NCI-H446 (cell line): ENCODE measurements at regions not wholly inside any gene's neighbourhood (a gene's known extent, or its start where the extent isn't known, plus 50 kb on each side); places are given as distances from the start of the nearest gene placed in this dataset.
A peak's percentile ranks its signal among the peaks of the same experiment; 100 is the strongest.
"Not testable (repeated sequence)": the region's sequence is repeated elsewhere in the genome, so short reads cannot be mapped to it uniquely, and the experiment has no call there.

Experiments used
- DNase-seq, 2 experiments: peaks; one replicate each; lab custom pipeline; 2025; lab: John Stamatoyannopoulos, UW

- DNase-seq: no peak
Measured at GRCh38 chr5:45893309-45893708, 197.1 kb upstream of the HCN1 start.

GRCh38 chr5:45890441-45891080, 194.4 kb upstream of the HCN1 start:
- not testable (repeated sequence) for DNase-seq

DNA sequence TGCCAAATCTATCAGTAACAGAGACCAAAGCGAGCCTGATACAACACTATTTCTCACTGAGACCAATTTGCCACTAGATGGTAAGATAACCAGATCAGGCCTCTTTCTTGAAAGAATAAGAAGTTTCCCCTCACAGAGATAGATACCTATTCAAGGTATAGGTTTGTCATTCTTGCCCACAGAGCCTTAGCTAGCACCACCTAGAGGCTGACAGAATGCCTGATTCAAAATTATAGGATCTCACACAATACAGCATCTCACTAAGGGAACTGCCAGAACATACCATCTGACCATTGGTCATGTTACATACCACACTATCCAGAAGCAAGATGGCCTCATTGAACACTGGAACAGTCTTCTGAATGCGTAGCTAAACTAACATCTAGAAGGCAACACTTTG, 166.6 kb upstream of the HCN1 start:
- no peak for DNase-seq

- DNase-seq: no peak
Measured at GRCh38 chr5:45847877-45848276, 151.7 kb upstream of the HCN1 start.

- no peak for DNase-seq
Measured at GRCh38 chr5:45826055-45826454, 129.9 kb upstream of the HCN1 start.

DNA sequence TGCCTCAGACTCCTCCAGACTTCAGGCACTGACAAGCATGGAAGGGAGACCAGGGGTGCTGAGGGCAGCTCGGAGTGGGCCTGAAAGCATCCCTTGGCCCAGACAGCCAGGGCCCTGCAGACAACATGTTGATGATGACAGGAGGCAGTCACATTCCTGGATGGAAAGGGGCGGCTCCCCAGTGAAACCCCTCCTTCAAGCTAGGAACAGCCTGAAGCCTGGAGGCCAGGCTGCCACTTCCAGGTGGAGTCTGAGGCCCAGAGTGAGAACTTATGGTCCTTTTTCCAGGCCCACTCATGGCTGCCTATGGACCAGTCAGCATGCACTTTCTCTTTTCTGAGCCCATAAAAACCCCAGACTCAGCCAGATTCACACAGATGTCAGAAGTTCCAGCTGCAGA, 104.2 kb upstream of the HCN1 start:
- DNase-seq: no peak

- no peak for DNase-seq
Measured at GRCh38 chr5:45799388-45799787, 103.2 kb upstream of the HCN1 start.

- DNase-seq: peak in 1 of 2 experiments; percentile 27
Measured at GRCh38 chr5:45796959-45797553, 100.9 kb upstream of the HCN1 start.

- no peak for DNase-seq
Measured at GRCh38 chr5:45795458-45795857, 99.3 kb upstream of the HCN1 start.

DNA sequence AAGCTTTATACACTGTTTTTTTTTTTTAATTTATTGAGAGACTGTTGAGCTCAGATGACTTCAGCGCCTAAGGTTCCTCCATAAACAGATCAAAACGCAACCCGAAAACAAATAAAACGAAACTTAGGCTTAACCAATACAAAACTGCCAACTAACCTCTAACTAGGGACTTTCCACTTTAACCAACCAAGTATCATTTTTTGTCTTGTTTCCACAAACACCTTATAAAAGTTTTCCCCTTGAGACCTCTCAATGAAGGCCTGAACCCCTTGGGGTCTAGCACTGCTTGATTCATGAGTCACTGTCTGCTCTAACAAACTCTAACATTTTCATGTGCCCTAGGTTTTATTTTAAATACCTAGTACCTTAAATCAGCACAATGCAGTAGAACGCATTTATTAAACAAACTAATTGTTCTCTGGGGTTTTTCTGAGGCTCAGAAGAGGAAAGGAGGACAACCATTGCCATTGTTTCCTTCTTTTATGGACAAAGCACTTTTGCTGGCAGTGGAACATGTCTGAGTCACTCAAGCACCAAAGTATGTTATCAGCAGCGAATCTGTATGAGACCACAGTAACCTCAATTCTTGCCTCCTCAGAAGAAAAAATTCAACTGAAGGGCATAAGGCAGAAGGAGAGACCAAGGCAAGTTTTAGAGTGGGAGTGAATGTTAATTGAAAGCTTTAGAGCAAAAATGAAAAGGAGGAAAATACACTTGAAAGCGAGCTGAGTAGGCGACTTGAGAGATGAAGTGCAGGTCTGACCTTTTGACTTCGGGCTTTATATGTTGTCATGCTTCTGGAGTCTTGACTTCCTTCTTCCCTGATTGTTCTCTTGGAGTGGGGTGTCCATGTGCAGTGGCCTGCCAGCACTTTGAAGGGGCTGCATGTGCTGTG, 97.7 kb upstream of the HCN1 start:
- DNase-seq: no peak

- DNase-seq: peak; percentile 43 to 85
Measured at GRCh38 chr5:45779874-45780671, 83.9 kb upstream of the HCN1 start.

- peak in 1 of 2 experiments; percentile 43 for DNase-seq
Measured at GRCh38 chr5:45774528-45774927, 78.3 kb upstream of the HCN1 start.

DNA sequence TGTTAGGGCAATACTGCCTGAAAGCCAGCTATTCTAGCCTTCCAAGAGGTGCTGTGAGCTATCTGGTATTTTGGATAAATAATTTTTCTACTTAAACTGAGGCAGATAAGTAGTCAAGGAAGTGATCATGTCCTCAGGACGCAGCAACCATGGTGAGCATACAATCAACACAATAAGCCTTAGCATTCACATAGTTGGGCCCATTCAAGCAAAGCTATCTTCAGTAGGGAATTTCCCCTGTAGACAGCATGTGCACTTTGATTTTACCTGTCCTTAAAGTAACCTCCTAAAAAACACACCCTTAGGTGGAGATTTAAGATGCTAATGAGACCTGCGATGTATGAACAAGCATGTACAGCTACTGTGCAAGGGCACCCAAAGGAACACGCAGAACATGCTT, 76.2 kb upstream of the HCN1 start:
- no peak for DNase-seq

DNA sequence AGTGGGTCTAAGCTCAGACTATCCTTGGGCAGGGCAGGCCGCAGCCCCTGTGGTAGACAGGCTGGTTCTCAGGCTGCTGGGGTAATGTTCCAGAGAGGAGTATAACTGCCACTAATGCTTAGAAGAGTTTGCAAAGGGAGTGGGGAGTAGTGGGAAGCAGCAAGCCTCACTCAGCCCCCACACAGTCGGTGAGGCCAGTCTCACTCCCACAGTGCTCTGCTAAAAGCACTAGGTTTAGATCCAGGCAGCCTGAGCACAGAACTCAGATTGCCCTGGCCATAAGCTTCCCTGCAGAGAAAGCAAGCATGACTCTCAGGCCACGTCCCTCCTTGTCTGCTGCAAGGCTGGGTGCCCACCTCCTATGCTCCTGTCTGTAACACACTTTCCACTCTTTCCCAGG, 69.4 kb upstream of the HCN1 start:
- no peak for DNase-seq

DNA sequence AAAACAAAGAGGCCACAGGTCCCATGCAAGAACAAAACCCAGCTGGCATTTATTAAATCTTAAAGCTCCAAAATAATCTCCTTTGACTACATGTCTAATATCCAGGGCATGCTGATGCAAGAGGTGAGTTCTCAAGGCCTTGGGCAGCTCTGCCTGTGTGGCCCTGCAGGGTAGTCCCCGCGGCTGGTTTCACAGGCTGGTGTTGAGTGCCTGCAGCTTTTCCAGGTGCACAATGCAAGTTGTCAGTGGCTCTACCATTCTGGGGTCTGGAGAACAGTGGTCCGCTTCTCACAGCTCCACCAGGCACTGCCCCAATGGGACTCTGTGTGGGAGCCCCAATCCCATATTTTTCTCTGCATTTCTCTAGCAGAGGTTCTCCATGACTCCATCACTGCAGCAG, 54.4 kb upstream of the HCN1 start:
- DNase-seq: no peak

DNA sequence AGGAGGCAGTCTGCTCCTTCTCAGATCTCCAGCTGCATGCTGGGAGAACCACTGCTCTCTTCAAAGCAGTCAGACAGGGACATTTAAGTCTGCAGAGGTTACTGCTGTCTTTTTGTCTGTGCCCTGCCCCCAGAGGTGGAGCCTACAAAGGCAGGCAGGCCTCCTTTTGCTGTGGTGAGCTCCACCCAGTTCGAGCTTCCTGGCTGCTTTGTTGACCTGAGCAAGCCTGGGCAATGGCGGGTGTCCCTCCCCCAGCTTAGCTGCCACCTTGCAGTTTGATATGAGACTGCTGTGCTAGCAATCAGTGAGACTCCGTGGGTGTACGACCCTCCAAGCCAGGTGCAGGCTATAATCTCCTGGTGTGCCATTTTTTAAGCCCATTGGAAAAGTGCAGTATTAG, 52.3 kb upstream of the HCN1 start:
- not testable (repeated sequence) for DNase-seq
